Posterior vena cava (tissue), 2 donors: ENCODE measurements at regions not wholly inside any gene's neighbourhood (a gene's known extent, or its start where the extent isn't known, plus 50 kb on each side); places are given as distances from the start of the nearest gene placed in this dataset.
"Not testable (repeated sequence)": the region's sequence is repeated elsewhere in the genome, so short reads cannot be mapped to it uniquely, and the experiment has no call there.

Source experiments
- DNase-seq: peaks from one replicate; pipeline ENCODE4 v3.0.0-alpha.2; 2020; ENCODE audit warnings: low spot score
- intact Hi-C, 2 donors: fragments of 100-400 bp; cut with DNase I; formaldehyde crosslinking; loops; one replicate each; pipeline versions ENCODE4 v1.14.1 to v1.14.2; 2022 to 2023
- donor health status: DM: yes; HTN: yes; CAD: no.
- donor health status: DM: yes; HTN: yes; CAD: no.

DNA sequence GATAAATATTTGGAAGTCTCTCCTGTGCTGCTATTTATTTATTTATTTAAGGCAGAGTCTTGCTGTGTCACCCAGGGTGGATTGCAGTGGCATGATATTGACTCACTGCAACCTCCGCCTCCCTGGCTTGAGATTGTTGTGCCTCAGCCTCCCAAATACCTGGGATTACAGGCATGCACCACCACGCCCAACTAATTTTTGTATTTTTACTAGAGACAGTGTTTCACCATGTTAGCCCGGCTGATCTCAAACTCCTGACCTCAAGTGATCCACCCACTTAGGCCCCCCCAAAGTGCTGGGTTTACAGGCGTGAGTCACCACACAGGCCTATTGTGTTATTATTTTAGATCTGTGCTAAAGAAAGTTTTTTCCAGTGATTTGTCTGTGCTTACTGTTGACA lies 225.2 kb downstream of the CCER1 start:
- DNase-seq: no peak
- intact Hi-C loops: no loop called here

DNA sequence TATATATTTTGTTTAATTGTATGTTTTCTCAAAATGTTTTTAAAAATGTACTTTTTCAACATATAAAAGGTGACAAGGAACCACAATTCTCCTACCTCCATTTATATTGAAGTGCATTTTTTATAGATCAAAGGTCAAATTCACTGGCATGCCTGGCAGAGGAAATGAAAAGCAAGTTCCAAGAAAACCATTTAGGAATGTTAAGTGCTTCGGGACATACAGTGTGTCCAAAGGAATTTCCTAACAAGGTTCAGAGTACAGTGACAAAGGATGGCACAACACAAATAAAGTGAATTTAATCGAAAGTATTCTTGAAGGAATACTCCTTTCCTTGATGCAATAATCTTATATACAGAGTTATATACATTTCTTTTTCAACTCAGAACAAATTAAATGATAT lies 242.3 kb downstream of the CCER1 start:
- intact Hi-C loops: no loop called here
- DNase-seq: no peak

DNA sequence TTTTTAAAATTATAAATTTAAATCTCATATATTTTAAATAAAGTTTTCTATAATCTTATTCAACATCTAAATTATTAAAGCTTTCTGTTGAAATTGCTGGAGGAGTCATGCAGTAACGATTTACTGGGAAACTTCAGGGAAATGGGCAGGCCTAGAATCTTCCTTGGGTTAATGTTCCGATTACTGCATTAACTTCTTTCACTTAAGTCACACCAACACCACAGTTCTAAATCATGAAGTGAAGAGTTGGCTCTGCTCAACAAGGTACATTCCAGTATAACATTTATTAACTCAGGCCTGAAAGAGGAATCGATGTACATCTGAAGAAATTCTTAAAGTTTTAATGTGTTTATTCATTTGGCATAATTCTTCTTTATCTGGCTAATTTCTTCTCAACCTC lies 244.3 kb downstream of the CCER1 start:
- intact Hi-C loops: no loop called here
- no peak for DNase-seq

GRCh38 chr12:90706036-90706435 lies 248.9 kb downstream of the CCER1 start:
- intact Hi-C loops: no loop called here
- peak; percentile 38 for DNase-seq

GRCh38 chr12:90695415-90695814 lies 259.6 kb downstream of the CCER1 start:
- intact Hi-C loops: no loop called here

DNA sequence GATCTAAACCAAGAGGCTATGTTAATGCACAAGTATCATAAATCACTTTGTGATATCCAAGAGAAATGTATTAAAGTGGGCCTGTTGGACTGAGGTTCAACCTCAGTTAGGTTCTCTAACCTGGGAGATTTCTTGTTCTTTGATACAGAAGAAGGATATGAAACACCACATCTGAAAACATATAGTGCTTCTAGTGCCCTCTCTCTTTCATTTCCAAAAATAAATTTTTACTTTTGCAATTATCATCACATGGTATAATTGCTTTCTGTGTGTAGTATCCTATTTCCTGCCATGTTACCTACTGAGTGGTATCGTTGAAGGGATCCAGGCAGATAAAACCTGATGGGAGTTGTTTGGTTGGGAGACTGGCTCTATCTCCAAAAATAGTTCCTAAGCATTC lies 264.9 kb downstream of the CCER1 start:
- no peak for DNase-seq
- intact Hi-C loops: no loop called here

More at GRCh38 chr12:90695415-90695814, 259.6 kb downstream of the CCER1 start:
- DNase-seq: no peak

GRCh38 chr12:90687682-90688081 lies 267.3 kb downstream of the CCER1 start:
- DNase-seq, intact Hi-C loops: not testable (repeated sequence)

DNA sequence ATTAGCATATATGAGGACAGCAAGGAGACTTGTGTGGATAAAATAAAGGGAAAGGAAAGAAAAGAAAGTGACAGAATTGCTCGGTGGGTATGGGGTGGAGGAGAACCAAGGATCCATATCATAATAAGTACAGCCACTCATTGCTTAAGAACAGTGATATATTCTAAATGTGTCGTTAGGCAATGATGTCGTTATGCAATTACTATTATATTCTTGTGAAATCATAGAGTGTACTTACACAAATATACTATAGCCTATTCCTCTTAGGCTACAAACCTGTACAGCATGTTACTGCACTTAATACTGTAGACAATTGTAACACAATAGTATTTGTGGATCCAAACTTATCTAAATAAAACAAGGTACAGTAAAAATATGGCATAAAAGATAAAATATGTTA lies 271.1 kb downstream of the CCER1 start:
- intact Hi-C loops: no loop called here

GRCh38 chr12:90682398-90682797 lies 272.6 kb downstream of the CCER1 start:
- intact Hi-C loops: no loop called here
- no peak for DNase-seq

More for the DNA sequence above, 271.1 kb downstream of the CCER1 start:
- DNase-seq: no peak

DNA sequence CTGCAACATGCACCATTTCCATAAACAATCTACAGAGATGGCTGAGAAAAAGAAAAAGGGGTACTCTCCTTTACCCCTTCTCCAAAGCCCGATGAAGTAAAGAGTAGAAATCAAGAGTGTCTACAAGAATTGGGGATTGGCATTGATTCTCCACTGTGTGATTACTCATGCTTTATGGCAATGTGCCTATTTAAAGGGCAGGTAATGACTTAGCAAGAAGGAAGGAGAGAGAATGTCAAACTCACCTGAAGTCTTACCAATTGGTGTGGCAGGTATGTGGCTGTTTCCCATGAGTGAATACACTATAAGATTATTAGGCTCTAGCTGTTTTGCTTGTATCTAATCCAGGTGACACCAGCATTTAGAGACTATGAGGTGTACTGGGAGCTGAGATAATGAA lies 275.3 kb downstream of the CCER1 start:
- DNase-seq: no peak
- intact Hi-C loops: no loop called here

GRCh38 chr12:90677552-90677951 lies 277.4 kb downstream of the CCER1 start:
- intact Hi-C loops: no loop called here
- no peak for DNase-seq

DNA sequence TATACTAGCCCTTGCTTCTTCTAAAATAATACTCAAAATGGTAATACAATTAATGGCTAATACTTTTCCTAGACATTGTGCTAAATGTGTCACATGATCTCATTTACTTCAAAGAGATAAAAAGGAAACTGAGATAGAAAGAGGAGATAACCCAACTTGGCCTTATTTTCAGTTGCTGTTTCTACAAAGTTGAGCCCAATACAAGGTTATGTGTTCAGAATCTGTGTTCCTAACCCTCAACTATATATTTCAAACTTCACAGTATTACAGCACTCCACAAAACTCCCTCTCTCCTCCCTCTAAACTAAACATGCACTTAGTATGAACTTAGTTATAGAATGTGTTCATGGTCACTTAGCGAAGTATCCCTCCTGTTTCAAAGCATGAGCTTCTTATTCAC lies 277.9 kb downstream of the CCER1 start:
- DNase-seq: no peak
- intact Hi-C loops: no loop called here

- DNase-seq: no peak
- intact Hi-C loops: no loop called here
Observed at GRCh38 chr12:90675106-90675505, 279.9 kb downstream of the CCER1 start.

GRCh38 chr12:90672081-90672480 lies 282.9 kb downstream of the CCER1 start:
- intact Hi-C loops: no loop called here
- no peak for DNase-seq

DNA sequence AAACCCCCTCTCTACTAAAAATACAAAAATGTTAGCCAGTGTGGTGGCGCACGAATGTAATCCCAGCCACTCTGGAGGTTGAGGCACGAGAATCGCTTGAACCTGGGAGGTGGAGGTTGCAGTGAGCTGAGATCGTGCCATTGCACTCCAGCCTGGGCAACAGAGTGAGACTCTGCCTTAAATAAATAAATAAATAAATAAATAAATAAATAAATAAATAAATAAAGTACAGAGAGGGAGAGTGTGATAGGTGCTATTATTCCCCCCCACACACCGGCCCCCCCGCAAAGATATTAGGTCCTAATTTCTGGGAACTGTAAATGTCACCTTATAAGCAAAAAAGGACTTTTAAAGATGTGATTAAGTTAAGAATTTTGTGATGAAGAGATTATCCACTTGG lies 291.0 kb downstream of the CCER1 start:
- DNase-seq, intact Hi-C loops: not testable (repeated sequence)

- no peak for DNase-seq
- intact Hi-C loops: no loop called here
Observed at GRCh38 chr12:90659060-90659459, 295.9 kb downstream of the CCER1 start.

DNA sequence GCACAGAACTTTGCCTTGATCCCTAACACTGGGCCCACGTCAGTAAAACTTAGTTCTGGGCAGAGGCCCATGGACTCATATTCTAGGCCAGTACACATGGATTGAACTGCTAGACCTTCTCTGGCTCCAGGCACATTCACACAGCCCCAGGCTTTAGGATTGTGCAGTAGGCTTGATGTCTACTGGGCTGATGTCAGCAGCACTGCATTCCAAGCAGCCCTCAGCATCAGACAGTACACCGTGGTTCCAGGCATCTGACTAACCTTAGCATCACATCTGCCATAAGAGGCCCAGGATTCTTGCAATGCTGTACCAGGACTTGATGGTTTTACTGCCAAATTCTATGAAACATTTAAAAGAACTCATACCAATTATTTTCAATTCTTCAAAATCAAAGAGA lies 301.9 kb downstream of the CCER1 start:
- intact Hi-C loops: no loop called here
- DNase-seq: no peak

DNA sequence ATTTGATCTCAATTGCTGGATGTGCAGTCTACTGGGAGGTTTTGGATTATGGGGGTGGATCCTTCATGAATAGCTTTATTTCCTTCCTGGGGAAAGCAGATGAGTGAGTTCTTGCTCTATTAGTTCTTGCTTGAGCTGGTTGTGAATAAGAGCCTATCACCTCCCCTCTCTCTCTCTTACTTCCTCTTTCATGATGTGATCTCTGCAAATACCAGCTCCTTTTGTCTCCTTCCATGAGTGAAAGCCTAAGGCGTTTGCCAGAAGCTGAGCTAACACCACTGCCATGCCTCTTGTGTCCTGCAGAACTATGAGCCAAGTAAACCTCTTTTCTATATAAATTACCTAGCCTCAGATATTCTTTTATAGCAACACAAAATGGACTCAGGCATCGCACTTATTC lies 302.7 kb downstream of the CCER1 start:
- intact Hi-C loops: no loop called here
- no peak for DNase-seq

DNA sequence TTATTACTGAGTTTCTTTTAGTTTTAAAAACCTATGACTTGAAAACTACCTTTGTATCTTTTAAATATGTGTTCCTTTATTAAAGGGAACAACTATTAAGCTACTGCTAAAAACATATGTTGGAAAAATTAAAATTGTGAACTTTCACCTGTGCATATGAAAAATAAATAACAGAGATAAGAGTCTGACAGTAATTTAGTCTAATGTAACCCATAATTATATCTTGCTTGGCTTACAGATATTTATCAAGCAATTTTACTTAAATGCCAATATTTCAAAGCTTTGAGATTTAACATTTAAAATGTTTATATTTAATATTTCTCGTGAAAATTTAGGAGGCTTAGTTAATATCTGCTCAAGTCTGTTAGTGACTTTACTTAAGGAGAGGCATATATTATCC lies 309.8 kb downstream of the CCER1 start:
- no peak for DNase-seq
- intact Hi-C loops: no loop called here

DNA sequence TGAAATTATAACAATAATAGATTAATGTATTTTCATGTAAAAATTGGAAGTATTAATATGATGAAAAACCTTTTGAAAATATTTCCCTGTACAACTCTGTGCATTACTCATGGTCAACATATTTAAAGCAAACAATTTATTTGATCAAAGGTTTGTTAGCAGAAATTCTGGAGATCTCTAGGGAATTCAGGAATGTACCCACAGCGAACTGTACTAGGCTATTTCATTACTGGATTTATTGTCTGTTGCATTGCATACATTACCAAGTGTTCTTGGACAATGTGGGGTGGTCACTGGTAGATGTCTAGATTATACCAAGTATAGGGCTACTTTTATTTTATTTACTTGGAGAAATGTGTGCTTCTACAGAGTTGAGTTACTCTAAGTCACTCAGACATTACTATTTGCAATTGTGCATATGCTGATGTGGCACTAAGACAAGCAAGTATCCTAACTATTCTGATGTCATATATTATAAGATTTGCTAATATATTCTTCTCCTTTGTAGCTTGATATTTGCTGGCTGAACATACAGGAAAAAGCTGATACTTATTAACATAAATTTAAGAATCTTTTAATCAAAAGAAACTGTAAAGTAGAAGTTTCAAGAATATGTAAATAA lies 323.3 kb downstream of the CCER1 start:
- intact Hi-C loops: no loop called here
- no peak for DNase-seq

DNA sequence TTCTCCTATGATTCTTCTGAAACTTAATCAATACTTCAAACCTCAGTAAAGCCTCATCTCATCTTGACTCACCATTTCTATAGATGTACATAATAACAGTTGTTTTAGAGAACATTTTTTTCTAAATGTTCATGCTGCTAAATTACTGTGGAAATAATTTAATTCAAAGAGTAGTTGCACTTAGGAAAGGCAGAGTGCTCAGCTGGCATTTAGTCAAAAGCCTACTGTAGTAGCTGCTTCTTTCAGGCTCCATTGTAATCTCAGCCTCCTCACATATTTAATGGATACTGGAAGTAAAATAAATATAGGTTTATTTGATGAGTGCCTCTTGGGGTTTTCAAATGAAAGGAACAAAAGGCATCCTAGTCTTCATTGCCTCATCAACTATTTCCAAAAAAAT lies 325.0 kb downstream of the CCER1 start:
- intact Hi-C loops: no loop called here
- no peak for DNase-seq

DNA sequence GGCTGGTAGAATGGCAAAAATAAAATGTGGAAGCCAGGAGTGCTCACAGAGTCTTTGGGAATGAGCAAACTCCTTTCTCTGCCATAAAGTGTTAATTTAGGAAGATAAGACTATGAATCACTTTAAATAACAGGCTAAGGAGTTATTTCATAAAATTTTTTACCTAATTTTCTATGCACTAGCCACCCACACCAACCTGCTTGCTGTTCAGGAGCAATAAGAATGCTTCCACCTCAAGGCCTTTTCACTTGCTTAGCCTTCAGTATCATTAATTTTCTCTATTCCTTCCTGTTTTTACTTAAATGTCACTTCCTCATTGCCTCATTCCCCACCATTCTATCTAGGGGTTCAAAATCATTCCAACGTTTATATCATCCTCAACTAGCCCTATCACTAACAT lies 326.8 kb downstream of the CCER1 start:
- intact Hi-C loops: no loop called here
- DNase-seq: no peak
